HUDEP-2 (cell line): ENCODE measurements at regions not wholly inside any gene's neighbourhood (a gene's known extent, or its start where the extent isn't known, plus 50 kb on each side); places are given as distances from the start of the nearest gene placed in this dataset.
A peak's percentile ranks its signal among the peaks of the same experiment; 100 is the strongest.

Source experiments
- DNase-seq, 76 experiments: peaks; one replicate each; lab custom pipeline; 2025; ENCODE audit not compliant: unreplicated experiment in 76 of 76; lab: John Stamatoyannopoulos, UW

DNA sequence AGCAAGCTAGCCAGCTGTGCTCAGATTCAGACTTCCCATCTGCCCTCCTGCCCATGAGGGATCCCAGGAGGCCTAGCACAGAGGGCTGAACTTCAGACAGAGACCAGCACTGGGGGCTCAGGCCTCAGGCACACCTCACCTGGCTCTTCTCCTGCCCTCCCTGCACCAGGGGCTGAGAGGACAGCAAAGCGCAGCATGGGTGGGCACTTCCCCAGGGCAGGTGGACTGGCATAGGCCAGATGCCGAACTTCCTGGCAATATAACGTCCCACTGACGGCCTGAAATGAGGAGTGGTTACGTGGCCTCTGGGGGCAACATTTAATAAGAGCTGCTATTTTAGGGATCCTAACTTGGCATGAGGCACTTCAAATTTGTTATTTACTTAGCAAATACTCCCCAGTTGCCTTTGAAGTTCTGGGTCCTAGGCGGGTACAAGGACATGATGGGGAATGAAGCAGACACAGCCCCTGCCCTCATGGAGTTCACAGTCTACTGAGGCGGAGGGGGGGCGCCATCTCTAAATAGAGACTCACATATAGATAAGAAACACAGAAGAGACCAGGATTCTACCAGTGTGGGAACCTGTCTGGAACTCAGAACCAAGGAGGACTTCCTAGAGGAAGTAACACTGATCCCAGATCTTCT is 101.8 kb upstream of the ZMIZ1 start:
- DNase-seq = no peak

DNA sequence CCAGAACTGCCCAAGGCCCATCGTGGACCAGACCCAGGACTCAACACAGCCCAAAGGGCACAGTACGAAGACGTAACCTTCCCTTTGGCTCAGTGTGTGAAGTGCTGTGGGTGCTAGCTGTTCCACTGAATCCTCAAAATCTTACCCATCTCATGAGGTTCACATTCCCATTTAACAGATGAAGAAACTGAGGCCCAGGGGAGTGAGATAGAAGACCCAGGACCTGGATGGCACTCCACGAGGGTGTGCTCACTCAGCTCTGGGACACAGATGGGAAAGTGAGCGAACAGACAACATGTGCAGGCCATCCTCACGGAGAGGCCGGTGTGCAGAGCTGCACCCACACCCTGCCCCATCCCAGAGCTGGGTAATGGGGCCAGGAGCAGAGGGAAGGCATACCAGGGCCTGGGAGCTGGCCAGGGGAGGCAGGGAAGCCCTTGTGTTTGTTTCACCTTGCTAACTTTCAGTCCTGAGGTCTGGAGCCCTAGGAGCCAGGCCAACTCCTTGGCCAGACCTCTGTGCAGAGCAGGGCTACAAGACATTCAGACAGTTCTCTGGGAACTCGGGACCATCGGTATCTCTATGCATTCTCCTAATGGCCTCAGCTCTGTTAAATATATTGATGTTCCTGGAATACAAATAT is 100.3 kb upstream of the ZMIZ1 start:
- no peak for DNase-seq

GRCh38 chr10:78968943-78969342 is 99.8 kb upstream of the ZMIZ1 start:
- no peak for DNase-seq

- DNase-seq = no peak
Measured at GRCh38 chr10:78969719-78970118, 99.0 kb upstream of the ZMIZ1 start.

DNA sequence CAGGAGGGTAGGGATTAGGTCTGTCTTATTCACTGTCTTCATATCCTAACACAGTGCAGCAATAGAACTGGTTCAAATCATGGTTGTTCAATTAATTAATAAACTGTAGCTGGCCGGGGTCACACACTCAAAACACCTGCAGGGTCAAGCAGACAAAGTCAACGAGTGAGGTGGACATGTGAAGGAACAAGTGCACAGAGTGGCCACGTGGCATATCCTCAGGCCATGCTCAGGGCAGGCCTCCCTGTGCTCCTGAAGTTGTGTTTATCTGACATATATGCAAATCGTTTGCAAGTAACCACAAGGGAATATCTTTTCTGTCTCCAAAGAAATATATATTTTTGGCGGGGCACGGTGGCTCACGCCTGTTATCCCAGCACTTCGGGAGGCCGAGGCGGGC is 98.5 kb upstream of the ZMIZ1 start:
- DNase-seq = no peak

DNA sequence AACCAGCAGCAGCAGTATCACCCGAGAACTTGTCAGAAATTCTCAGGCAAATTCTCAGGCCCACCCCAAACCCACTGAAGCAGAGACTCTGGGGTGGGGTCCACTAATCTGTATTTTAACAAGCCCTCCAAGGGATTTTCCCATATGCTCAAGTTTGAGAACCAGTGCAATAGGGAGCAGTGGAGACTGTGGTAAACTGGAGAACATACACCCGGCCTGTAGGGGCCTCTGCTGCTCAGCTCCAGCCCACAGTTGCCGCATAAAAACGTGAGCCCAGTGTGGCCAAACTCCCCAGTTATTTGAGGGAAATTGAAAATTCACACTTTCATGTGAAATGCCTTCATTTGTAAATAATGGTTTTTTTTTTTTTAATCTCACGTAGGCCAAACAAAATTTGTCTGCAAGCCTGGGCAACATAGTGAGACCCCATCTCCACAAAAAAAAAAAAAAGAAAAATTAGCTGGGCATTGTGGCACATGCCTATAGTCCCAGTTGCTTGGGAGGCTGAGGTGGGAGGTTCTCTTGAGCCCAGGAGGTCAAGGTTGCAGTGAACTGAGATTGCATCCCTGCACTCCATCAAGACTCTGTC is 97.6 kb upstream of the ZMIZ1 start:
- no peak for DNase-seq

DNA sequence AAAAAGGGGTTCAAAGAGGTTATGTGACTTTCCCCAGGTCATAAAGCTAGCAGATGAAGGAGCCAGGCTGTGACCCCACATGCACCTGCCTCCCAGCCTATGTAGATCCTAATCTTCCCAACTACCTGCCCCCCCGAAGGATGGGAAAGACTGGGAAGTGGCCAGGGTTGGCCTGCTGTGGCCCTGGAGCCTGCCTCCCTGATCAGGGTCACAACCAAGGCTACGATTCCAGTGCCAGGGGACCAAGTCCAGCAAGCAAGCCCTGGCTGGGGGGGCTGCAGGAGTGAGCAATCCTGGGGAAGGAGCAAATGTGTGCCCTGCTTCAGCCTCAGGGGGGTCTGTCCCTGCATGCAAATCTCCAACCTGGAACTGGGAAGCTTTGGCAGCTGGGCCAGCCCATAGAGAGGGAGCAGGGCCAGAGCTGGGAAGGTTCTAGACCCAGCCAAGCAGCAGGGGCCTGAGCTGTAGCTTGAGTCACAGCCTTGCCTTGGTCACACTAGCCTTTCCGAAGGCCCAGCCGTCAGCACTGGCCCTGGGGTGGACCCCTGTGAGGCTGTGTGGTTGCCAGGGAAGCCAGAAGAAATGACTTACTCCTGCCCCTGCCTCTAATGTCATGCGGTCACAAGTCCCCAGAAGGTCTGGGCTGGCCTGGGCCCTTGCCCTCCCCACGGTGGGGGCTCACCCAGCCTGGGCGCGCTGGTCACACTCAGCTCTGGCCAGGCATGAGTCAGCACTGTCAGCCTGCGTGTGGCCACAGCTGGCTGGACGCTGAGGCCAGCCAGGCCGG is 96.4 kb upstream of the ZMIZ1 start:
- DNase-seq = no peak

DNA sequence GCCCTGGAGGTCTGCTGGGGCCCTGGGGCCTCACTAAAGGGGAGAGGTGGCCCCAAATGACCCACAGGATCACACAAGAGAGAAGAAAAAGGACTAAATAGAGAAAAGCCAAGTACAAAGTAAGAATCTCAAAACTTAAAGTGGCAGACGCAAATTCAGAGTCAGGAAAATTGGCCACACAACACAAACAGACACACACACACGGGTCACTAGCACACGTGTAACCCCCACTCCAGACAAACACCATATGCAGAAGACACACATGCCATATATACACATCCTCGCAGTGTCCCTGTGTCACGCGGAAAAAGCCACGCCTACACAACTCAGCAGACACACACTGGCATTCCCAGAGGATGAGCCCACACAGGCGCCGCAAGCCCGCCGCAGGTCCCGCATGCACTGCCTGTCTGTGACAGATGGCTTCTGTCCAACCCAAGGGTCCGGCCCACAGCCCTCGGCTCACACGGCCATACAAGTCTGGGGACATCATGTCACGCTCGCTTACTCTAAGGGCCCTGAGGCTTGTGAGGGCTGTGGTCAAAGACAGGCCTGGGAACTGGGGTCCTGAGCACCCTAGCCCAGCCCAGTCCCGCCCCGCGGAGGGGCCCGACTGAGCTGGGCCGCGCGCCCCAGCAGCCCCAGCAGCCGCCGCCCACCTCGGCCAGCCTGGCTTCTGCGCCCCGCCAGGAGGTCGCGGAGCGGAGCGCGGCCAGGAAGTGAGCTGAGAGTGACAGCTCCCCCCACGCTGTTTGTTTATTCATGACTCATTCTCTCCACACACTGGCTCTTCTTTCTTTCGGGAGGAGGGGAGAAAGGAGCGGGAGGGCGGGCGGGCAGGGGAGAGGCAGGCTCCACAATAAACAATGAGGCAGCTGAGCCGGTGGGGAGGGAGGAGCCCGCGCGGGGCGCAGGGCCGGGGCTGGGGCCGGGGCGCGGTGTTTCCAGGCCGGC is 95.5 kb upstream of the ZMIZ1 start:
- peak in 69 of 76 experiments; percentile 6 to 80 (median 55) for DNase-seq

GRCh38 chr10:78973901-78974616 is 94.7 kb upstream of the ZMIZ1 start:
- DNase-seq = peak in 44 of 76 experiments; percentile 14 to 72 (median 52)

DNA sequence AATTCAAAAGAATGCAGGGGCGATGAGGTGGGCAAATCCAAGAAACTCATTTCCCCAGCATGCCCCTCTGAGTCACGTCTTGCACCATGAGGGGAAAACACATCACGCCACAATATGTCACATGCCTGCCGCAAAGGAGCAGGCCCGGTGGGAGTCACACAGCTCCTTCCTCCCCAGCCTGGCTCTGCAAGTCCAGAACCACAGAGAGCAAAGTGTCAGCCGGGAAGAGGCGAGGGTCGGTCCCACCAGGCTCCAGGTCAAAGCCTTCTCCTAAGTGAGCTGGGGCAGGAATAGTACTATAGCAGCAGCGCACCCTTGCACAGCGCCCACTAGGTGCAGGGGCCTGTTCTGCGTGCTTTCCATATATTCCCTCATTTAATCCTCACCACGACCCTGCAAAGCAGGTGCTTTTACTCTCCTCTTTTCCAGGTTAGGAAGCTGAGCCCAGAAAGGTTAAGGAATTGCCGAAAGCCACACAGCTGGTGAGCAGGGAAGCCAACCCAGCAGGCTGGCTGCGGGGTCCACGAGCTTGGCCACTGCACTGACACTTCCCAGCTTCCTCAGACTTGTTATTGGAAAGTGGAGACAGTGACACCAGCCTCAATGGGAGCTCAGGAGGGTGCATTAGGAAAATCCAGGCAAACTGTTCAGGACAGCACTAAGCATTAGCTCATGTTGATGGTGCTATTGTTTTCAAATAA is 94.0 kb upstream of the ZMIZ1 start:
- DNase-seq = peak in 41 of 76 experiments; percentile 4 to 57 (median 24)

GRCh38 chr10:78975926-78976325 is 92.8 kb upstream of the ZMIZ1 start:
- no peak for DNase-seq

GRCh38 chr10:78976825-78977755 is 91.7 kb upstream of the ZMIZ1 start:
- no peak for DNase-seq

DNA sequence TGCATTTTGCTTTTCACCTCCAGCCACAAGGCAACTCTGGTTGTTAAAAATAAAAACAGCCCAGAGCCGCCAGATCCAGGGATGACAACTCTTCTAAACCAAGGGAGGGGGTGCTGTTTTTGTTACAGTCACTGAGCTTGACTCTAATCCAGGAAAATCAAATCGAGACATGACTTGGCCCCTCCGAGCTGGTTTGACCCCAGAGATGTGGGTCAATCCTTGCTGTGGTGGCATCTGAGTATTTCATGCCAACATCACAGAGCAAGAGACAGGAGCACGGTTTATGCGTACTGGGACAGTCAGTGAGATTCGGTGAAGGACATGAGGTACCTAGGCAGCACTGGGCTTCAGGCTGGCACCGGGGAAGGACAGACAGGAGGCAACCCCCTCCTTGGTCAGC is 88.8 kb upstream of the ZMIZ1 start:
- DNase-seq = no peak

GRCh38 chr10:78980354-78980753 is 88.4 kb upstream of the ZMIZ1 start:
- no peak for DNase-seq

DNA sequence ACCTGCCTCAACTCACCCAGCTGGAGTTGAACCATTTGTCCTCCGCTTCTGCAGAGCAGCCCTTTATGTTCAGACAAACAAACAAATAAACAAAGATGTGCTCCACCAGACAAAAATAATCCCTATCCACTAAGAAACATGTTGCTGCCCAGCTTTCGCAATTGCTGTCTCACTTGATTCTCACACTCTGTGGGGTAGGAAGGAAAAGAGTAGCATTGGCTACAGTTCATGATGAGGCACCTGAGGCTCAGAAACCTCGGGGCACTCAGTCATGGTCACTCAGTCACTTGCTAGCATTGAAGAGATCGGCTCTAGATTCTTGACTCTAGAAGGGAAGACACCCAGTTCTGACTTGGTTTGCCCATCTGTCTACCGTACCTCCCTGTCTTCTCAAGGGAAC is 88.0 kb upstream of the ZMIZ1 start:
- DNase-seq = no peak

DNA sequence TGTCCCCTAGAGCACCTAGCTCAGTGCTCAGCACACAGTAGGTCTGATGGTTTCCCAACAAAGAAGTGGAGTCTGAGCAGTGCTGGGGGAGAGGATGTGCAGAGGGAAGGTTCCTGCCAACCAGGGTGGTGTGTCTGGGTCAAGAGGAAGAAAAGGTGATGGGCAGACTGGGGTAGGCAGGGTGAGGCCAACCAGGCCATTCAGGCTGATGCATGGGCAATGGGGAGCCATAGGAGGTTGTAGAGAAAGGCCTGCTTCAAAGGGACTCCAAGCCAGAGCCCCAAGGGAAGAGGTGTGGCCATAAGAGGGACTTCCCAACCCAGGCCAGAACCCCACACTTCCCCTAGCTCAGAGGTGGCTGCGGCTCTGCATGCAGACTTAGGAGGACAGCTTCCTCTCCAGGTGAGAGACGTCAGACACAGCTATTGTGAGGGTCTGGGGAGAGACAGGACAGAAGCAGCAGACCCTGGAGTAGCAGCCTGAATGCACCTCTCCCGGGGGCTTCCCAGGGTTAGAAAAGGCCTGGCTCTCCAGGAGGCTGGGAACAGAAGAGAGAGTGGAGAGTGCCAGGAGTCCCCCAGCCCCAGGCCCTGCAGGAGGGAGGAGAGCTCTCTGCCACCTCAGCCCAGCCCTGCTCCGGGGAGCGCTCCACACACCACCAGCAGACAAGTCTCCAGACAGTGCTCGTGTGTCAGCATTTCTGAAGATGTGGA is 87.4 kb upstream of the ZMIZ1 start:
- no peak for DNase-seq

GRCh38 chr10:78981970-78982281 is 86.8 kb upstream of the ZMIZ1 start:
- no peak for DNase-seq

- no peak for DNase-seq
Measured at GRCh38 chr10:78982726-78983125, 86.0 kb upstream of the ZMIZ1 start.
